ENCODE measurements at regions not wholly inside any gene's neighbourhood (a gene's known extent, or its start where the extent isn't known, plus 50 kb on each side); places are given as distances from the start of the nearest gene placed in this dataset.

GRCh38 chr2:21728133-21728532, 604.4 kb downstream of the TDRD15 start:
- Histone ChIP-seq H3K36me3 (ENCODE audit: insufficient read depth, low read length) (no peaks in the 10 kb centered on the region), H3K4me3 (no peak overlapping the region), H3K9me3 (ENCODE audit: low read depth, low read length) (no peaks in the 10 kb centered on the region), H3K9ac (ENCODE audit: insufficient read length) (no peak overlapping the region), H3K27ac (no peak overlapping the region)
- no peak for DNase-seq (ENCODE audit: low read depth, low spot score)
- no peak for TF ChIP-seq FOXP2 (optimal IDR thresholded peaks at IDR 0.05; ENCODE audit: control extremely low read depth, extremely low read length, insufficient read depth)
- no peak for TF ChIP-seq POLR2AphosphoS5 (IDR thresholded peaks at IDR 0.05; ENCODE audit: borderline replicate concordance, low read depth, low read length)
- no peak for TF ChIP-seq EZH2 (IDR thresholded peaks at IDR 0.05)

DNA sequence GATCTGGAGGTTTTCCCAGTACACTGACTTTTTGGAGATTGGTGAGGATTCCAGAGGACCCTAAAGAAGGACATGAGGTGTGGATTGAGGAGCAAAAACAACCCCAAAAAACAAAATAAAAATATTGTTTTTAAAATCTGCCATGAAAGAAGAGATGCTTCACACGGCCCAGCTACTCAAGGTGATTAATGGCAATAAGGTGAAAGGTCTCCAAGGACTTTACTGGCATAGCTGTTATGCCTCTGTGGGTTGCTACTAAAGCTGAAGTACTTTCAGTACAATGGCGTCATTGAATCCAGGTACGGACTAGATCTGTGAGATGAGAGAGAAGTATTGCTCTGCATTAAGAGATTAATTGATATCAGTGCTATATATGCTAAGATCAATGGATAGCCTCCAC, 606.4 kb downstream of the TDRD15 start:
- H3K27ac ChIP-seq, result no peak overlapping the region
- no peak for DNase-seq (ENCODE audit: low read depth, low spot score)
- H3K4me3 ChIP-seq, result no peak overlapping the region
- H3K9me3 ChIP-seq (ENCODE audit: low read depth, low read length), result no peaks in the 10 kb centered on the region
- TF ChIP-seq FOXP2 (optimal IDR thresholded peaks at IDR 0.05; ENCODE audit: control extremely low read depth, extremely low read length, insufficient read depth) (no peak), EZH2 (IDR thresholded peaks at IDR 0.05) (no peak), POLR2AphosphoS5 (IDR thresholded peaks at IDR 0.05; ENCODE audit: borderline replicate concordance, low read depth, low read length) (no peak)
- no peak overlapping the region for H3K9ac ChIP-seq (ENCODE audit: insufficient read length)
- H3K36me3 ChIP-seq (ENCODE audit: insufficient read depth, low read length), result no peaks in the 10 kb centered on the region

DNA sequence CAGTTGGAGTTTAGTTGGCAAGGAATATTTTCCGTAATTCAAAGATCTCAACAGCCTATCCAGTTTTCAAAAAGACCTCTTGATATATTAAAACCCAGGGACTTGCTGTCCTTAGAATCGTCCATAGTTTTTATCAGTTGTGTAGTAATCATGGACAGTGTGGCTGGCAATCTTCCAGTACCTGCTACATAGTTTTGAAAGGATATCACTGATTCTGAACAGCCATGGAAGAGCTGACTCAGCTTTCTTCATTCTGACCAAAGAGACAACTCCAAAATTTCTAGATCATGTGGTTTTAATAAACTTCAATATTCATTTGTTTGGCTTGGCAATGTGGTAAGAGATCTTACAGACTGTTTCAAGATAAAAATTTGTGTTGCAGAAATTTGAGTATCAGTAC, 616.7 kb downstream of the TDRD15 start:
- Histone ChIP-seq H3K36me3 (ENCODE audit: insufficient read depth, low read length) (no peaks in the 10 kb centered on the region), H3K9me3 (ENCODE audit: low read depth, low read length) (no peaks in the 10 kb centered on the region), H3K27ac (no peak overlapping the region), H3K4me3 (no peak overlapping the region), H3K9ac (ENCODE audit: insufficient read length) (no peak overlapping the region)
- TF ChIP-seq POLR2AphosphoS5 (IDR thresholded peaks at IDR 0.05; ENCODE audit: borderline replicate concordance, low read depth, low read length) (no peak), FOXP2 (optimal IDR thresholded peaks at IDR 0.05; ENCODE audit: control extremely low read depth, extremely low read length, insufficient read depth) (no peak), EZH2 (IDR thresholded peaks at IDR 0.05) (no peak)
- no peak for DNase-seq (ENCODE audit: low read depth, low spot score)

GRCh38 chr2:21746499-21746898, 622.7 kb downstream of the TDRD15 start:
- no peak overlapping the region for H3K9ac ChIP-seq (ENCODE audit: insufficient read length)
- H3K9me3 ChIP-seq (ENCODE audit: low read depth, low read length), result no peaks in the 10 kb centered on the region
- H3K4me3 ChIP-seq, result no peak overlapping the region
- no peak for TF ChIP-seq FOXP2 (optimal IDR thresholded peaks at IDR 0.05; ENCODE audit: control extremely low read depth, extremely low read length, insufficient read depth)
- no peak for TF ChIP-seq POLR2AphosphoS5 (IDR thresholded peaks at IDR 0.05; ENCODE audit: borderline replicate concordance, low read depth, low read length)
- TF ChIP-seq EZH2 (IDR thresholded peaks at IDR 0.05), result no peak
- H3K36me3 ChIP-seq (ENCODE audit: insufficient read depth, low read length), result no peaks in the 10 kb centered on the region
- DNase-seq (ENCODE audit: low read depth, low spot score), result no peak
- no peak overlapping the region for H3K27ac ChIP-seq

DNA sequence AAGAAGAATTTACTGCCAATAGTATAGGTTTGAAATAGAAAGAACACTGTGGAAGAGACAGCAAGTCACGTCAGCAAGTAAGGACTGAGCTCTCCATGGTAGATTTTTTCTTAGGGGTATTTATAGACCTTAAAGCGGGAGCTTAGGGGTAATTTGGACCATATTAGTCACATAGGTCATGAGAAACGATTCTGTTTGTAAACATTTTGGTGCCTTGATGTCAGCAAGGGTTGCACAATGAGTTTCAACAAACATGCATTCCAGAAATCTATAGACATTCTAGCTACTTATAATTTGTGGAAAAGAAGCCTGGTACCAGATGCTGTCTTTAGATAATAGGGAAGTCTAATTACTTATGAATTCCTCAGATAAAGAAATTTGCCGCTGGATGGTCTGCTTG, 624.7 kb downstream of the TDRD15 start:
- TF ChIP-seq FOXP2 (optimal IDR thresholded peaks at IDR 0.05; ENCODE audit: control extremely low read depth, extremely low read length, insufficient read depth) (no peak), POLR2AphosphoS5 (IDR thresholded peaks at IDR 0.05; ENCODE audit: borderline replicate concordance, low read depth, low read length) (no peak), EZH2 (IDR thresholded peaks at IDR 0.05) (no peak)
- DNase-seq (ENCODE audit: low read depth, low spot score), result no peak
- no peak overlapping the region for H3K9ac ChIP-seq (ENCODE audit: insufficient read length)
- H3K36me3 ChIP-seq (ENCODE audit: insufficient read depth, low read length), result no peaks in the 10 kb centered on the region
- no peak overlapping the region for H3K4me3 ChIP-seq
- no peaks in the 10 kb centered on the region for H3K9me3 ChIP-seq (ENCODE audit: low read depth, low read length)
- no peak overlapping the region for H3K27ac ChIP-seq

DNA sequence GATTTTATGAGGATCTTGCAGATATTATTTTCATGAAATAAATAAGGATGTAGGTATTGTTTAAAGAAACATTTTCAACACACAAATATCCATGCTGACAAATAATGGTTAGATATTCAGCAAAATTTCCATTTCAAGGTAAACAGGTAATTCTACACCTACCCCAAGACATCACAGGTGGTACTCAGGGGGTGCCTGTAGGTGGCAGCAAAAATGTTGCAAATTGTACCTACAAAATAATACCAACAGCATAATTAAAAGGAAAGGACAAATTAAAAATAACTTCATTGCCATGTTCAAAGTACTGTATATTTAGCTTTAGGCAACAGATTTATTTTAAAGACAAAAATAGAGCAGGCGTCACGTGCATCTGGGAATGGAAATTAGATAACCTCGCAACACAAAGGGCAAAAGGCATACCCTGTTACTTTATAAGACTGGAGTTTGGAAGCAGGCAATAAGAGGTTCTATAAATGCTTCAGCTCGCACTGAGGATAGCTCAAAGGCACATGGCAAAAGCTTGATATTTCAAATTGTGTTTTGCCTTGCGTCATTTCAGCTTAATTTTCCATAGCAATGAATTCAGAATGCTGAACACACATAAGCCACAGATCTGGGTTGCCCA, 630.5 kb downstream of the TDRD15 start:
- Histone ChIP-seq H3K9me3 (ENCODE audit: low read depth, low read length) (no peaks in the 10 kb centered on the region), H3K9ac (ENCODE audit: insufficient read length) (no peak overlapping the region), H3K4me3 (no peak overlapping the region), H3K27ac (no peak overlapping the region), H3K36me3 (ENCODE audit: insufficient read depth, low read length) (no peaks in the 10 kb centered on the region)
- TF ChIP-seq EZH2 (IDR thresholded peaks at IDR 0.05) (no peak), FOXP2 (optimal IDR thresholded peaks at IDR 0.05; ENCODE audit: control extremely low read depth, extremely low read length, insufficient read depth) (no peak), POLR2AphosphoS5 (IDR thresholded peaks at IDR 0.05; ENCODE audit: borderline replicate concordance, low read depth, low read length) (no peak)
- DNase-seq (ENCODE audit: low read depth, low spot score), result no peak

DNA sequence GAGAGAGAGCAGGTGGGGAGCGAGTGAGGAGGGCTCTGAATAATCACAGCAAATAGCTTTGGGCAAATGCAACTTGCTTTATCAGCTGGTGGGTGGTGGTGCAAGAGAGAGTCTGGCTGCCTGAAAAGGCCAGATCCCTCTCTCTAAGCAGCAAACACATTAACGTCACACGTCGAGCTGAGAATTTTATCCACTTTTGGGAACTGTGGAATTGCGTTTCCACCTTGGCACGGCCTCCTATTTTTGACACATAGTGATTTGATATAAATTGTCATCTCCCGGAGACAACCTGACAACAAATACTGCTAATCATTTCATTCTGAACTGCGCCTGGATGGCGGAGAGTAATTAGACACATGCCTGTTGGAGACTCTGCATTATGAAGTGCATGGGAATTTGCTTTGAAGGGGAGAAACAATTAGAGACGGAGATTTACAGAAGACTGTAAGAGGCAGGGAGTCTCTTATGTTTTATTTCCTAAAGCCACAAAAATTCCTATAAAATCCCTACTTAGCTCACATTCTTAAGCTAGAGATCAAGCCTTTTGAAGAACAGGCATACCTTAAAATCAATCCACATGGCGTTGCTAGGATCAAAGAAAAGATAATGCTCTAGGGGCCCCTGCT, 634.1 kb downstream of the TDRD15 start:
- no peaks in the 10 kb centered on the region for H3K9me3 ChIP-seq (ENCODE audit: low read depth, low read length)
- DNase-seq (ENCODE audit: low read depth, low spot score), result no peak
- no peaks in the 10 kb centered on the region for H3K36me3 ChIP-seq (ENCODE audit: insufficient read depth, low read length)
- TF ChIP-seq EZH2 (IDR thresholded peaks at IDR 0.05) (no peak), POLR2AphosphoS5 (IDR thresholded peaks at IDR 0.05; ENCODE audit: borderline replicate concordance, low read depth, low read length) (no peak), FOXP2 (optimal IDR thresholded peaks at IDR 0.05; ENCODE audit: control extremely low read depth, extremely low read length, insufficient read depth) (no peak)
- H3K27ac ChIP-seq, result no peak overlapping the region
- no peak overlapping the region for H3K9ac ChIP-seq (ENCODE audit: insufficient read length)
- H3K4me3 ChIP-seq, result no peak overlapping the region

DNA sequence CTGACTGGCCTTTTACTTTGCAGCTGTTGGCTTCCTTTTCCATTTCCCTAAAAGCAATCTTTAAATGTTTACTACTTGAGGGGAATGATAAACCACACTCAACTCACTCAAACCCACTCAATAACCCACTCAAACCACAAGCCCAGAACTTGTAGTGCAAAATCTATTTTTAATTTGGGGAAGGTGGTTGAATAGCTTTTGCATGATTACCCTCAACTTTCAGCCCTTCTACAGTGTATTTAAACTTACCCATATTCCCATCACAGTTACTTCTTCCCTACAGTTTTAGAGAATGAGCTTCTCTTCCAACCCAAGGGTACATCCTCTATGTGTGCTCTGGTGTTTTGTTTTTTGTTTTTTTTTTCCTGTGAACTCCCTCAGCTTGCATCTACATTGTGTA, 636.1 kb downstream of the TDRD15 start:
- DNase-seq (ENCODE audit: low read depth, low spot score), result no peak
- H3K9ac ChIP-seq (ENCODE audit: insufficient read length), result no peak overlapping the region
- no peaks in the 10 kb centered on the region for H3K9me3 ChIP-seq (ENCODE audit: low read depth, low read length)
- no peak for TF ChIP-seq POLR2AphosphoS5 (IDR thresholded peaks at IDR 0.05; ENCODE audit: borderline replicate concordance, low read depth, low read length)
- TF ChIP-seq EZH2 (IDR thresholded peaks at IDR 0.05), result no peak
- H3K4me3 ChIP-seq, result no peak overlapping the region
- no peaks in the 10 kb centered on the region for H3K36me3 ChIP-seq (ENCODE audit: insufficient read depth, low read length)
- no peak overlapping the region for H3K27ac ChIP-seq

- H3K9me3 ChIP-seq (ENCODE audit: low read depth, low read length), result no peaks in the 10 kb centered on the region
- no peak for TF ChIP-seq POLR2AphosphoS5 (IDR thresholded peaks at IDR 0.05; ENCODE audit: borderline replicate concordance, low read depth, low read length)
- TF ChIP-seq EZH2 (IDR thresholded peaks at IDR 0.05), result no peak
- no peak for TF ChIP-seq FOXP2 (optimal IDR thresholded peaks at IDR 0.05; ENCODE audit: control extremely low read depth, extremely low read length, insufficient read depth)
- no peak overlapping the region for H3K4me3 ChIP-seq
- no peak overlapping the region for H3K9ac ChIP-seq (ENCODE audit: insufficient read length)
- no peaks in the 10 kb centered on the region for H3K36me3 ChIP-seq (ENCODE audit: insufficient read depth, low read length)
- no peak overlapping the region for H3K27ac ChIP-seq
- DNase-seq (ENCODE audit: low read depth, low spot score), result no peak
These were observed 637.6 kb downstream of the TDRD15 start for GRCh38 chr2:21761361-21761760.

All from SK-N-MC (cell line).